ENCODE measurements at regions not wholly inside any gene's neighbourhood (a gene's known extent, or its start where the extent isn't known, plus 50 kb on each side); places are given as distances from the start of the nearest gene placed in this dataset.

DNA sequence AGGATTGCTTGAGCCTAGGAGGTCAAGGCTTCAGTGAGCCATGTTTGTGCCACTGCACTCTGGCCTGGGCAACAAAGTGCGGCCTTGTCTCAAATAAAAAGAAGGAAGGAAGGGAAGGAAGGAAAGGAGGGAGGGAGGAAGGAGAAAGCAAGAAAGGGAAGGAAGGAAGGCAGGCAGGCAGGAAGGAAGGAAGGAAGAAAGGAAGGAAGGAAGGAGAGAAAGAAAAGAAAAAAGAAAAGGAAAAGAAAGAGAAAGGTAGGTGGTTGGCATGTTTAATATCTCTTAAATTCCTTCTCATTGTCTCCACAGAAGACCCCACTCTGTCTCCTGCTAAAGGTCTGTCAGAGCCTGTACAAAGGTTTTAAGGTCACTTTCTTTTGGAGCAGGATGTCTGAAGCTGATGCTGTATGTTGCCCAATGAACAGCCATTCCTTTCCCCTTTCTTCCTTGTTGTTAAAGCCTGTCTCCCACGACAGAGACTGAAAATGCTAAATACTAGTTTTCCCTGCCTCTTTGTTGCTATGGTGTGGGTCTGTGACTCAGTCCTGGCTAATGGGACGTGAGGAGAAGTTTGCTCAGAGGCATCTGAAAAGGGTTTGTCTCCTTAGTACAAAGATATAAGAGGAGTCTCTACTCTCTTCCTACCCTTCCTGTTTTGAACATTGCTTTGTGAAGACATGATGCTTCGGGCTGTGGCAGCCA is 213.3 kb downstream of the PCSK1 start:
- no peak for TF ChIP-seq POLR2A (IDR thresholded peaks at IDR 0.05)
- TF ChIP-seq, protein P1, sequence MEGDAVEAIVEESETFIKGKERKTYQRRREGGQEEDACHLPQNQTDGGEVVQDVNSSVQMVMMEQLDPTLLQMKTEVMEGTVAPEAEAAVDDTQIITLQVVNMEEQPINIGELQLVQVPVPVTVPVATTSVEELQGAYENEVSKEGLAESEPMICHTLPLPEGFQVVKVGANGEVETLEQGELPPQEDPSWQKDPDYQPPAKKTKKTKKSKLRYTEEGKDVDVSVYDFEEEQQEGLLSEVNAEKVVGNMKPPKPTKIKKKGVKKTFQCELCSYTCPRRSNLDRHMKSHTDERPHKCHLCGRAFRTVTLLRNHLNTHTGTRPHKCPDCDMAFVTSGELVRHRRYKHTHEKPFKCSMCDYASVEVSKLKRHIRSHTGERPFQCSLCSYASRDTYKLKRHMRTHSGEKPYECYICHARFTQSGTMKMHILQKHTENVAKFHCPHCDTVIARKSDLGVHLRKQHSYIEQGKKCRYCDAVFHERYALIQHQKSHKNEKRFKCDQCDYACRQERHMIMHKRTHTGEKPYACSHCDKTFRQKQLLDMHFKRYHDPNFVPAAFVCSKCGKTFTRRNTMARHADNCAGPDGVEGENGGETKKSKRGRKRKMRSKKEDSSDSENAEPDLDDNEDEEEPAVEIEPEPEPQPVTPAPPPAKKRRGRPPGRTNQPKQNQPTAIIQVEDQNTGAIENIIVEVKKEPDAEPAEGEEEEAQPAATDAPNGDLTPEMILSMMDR (IDR thresholded peaks at IDR 0.05) = no peak
